HG02973 (cell line): ENCODE measurements at regions not wholly inside any gene's neighbourhood (a gene's known extent, or its start where the extent isn't known, plus 50 kb on each side); places are given as distances from the start of the nearest gene placed in this dataset.
"Not testable (repeated sequence)": the region's sequence is repeated elsewhere in the genome, so short reads cannot be mapped to it uniquely, and the experiment has no call there.

ENCODE experiments used
- ATAC-seq: cut with Tn5 transposase; IDR thresholded peaks from one replicate; pipeline ENCODE4 v1.9.1; 2021; ENCODE audit warnings: moderate library complexity; ENCODE audit not compliant: unreplicated experiment

- no peak for ATAC-seq
These were observed 115.0 kb upstream of the CHD6 start for GRCh38 chr20:41733151-41733550.

GRCh38 chr20:41731198-41731597, 113.0 kb upstream of the CHD6 start:
- not testable (repeated sequence) for ATAC-seq

DNA sequence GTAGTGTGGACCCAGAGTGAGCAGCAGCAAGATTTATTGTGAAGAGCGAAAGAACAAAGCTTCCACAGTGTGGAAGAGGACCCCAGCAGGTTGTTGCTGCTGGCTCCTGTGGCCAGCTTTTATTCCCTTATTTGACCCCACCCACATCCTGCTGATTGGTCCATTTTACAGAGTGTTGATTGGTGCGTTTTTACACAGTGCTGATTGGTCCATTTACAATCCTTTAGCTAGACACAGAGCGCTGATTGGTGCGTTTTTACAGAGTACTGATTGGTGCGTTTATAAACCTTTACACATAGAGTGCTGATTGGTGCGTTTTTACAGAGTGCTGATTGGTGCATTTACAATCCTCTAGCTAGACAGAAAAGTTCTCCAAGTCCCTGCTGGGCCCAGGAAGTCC, 109.5 kb upstream of the CHD6 start:
- ATAC-seq, result not testable (repeated sequence)

- ATAC-seq, result no peak
These were observed 108.5 kb upstream of the CHD6 start for GRCh38 chr20:41726727-41727126.

GRCh38 chr20:41719151-41719550, 101.0 kb upstream of the CHD6 start:
- ATAC-seq, result no peak

GRCh38 chr20:41717483-41717882, 99.3 kb upstream of the CHD6 start:
- ATAC-seq, result no peak

- ATAC-seq, result no peak
These were observed 98.7 kb upstream of the CHD6 start for GRCh38 chr20:41716911-41717310.

DNA sequence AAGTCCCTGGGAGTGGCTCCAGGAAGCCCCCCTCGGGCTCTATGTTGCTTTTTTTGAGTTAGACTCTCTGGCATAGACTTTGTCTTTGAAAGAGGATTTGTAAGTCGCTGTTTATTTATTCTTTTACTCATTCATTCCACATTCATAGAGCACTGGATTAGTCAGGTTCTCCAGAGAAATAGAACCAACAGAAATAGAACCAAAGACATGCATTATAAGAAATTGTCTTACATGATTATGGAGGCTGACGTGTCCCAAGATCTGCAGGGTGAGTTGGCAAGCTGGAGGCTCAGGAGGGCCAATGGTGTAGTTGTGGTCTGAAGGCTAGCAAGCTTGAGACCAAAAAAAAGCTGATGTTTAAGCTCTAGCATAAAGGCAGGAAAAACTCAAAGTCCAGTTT, 98.3 kb upstream of the CHD6 start:
- no peak for ATAC-seq

GRCh38 chr20:41715526-41715925, 97.3 kb upstream of the CHD6 start:
- ATAC-seq, result no peak

- no peak for ATAC-seq
These were observed 95.9 kb upstream of the CHD6 start for GRCh38 chr20:41714030-41714429.

DNA sequence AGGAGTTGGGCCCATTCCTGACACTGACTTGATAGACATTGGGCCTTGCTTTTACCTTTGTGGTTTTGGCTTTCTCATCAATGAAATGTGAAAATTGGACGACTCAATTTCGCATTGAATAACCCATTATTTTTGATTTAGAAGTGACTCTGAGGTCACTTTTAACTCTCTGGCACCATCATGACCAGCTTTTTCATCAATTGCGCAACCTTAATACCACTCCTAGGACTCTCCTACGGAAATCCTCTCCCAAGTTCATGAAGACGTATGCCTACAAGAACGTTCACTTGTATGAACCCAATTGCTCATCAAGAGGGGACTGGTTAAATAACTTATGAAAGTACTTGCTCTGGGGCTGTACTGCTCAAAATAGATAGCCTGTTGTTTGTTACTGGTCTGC, 86.7 kb upstream of the CHD6 start:
- no peak for ATAC-seq

GRCh38 chr20:41702647-41703046, 84.5 kb upstream of the CHD6 start:
- no peak for ATAC-seq

DNA sequence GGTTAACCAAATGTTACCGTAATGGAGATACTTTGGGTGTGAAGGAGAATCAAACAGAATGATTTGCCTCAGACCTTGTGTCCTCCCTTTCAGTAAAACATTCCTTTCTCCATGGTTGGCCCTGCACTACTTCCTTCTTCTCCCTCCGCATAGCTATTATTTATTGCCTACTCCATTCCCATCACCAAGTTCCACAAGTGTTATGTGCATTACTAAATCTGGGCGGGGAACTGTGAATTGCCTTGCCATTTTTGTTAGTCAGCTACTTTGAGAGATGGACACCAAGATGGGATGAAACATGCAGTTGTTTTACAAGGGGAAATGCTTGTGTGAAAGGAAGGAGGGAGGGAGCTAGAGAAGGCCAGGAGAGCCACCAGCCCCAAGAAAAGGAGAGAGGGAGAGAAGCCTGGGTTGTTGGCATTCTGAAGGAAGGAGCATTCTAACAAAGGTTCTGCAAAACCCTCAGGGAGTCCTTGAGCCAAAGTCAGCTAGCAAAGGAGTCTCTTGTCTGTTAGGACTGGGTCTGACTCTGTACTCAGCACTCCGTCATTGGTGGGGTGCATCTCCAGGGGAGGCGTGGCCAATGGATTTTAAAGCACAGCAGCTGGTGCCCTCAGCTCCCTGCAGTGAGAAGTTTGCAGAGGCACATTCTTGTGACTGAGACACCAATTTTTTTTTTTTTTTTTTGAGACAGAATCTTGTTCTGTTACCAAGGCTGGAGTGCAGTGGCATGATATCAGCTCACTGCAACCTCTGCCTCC, 83.6 kb upstream of the CHD6 start:
- ATAC-seq, result no peak

GRCh38 chr20:41699673-41700072, 81.5 kb upstream of the CHD6 start:
- not testable (repeated sequence) for ATAC-seq

DNA sequence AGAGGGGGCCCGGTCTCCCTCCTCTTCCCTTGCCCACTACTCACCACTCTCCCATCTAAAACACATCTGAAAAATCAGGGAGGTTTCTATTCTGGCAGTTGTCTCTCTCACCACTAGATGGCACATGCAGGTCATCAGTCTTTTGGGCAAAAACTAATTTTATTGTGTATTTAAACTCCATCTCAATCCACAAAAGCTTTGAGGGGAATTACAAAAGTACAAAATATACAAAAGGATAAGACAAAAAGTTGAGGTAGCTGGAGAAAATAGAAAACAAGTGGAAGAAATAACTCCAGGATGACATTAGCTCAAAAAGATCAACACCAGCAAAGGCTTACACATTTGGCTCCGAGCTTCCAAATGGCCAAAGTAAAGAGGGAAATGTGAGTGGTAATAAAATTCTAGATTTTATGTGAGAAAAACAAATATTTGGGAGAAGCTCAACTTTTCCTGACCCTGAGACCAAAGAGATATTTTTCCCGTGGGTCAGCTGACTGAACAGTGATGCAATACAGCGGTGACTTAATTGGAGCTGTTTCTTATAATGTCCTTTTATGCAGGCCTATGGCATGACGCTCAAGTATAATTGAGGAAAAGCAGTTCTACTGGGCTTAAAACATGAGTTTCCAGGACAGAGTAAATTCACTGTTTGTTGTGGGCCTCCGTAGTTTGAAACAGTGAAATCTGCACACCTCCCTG, 79.8 kb upstream of the CHD6 start:
- no peak for ATAC-seq

- no peak for ATAC-seq
These were observed 78.3 kb upstream of the CHD6 start for GRCh38 chr20:41696428-41696827.

DNA sequence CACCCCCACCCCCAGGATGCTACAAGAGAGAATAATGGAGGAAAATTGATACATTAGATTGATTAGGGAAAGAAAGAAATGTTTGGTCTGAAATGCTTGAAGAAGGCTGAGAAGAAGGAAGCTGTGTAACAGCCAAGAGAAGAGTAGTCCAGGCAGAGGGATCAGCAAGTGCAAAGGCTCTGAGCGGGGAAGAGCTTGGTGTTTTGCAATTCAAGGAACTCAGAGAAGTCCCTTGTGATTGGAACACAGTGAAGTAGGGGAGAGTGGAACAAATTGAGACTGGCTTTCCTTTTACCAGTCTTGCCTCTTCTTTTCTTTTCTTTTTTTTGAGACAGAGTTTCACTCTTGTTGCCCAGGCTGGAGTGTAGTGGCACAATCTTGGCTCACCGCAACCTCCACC, 76.6 kb upstream of the CHD6 start:
- no peak for ATAC-seq

- ATAC-seq, result peak; percentile 82
These were observed 75.2 kb upstream of the CHD6 start for GRCh38 chr20:41693136-41693979.

GRCh38 chr20:41692479-41693135, 74.4 kb upstream of the CHD6 start:
- ATAC-seq, result peak; percentile 39

- no peak for ATAC-seq
These were observed 73.3 kb upstream of the CHD6 start for GRCh38 chr20:41691443-41691842.

DNA sequence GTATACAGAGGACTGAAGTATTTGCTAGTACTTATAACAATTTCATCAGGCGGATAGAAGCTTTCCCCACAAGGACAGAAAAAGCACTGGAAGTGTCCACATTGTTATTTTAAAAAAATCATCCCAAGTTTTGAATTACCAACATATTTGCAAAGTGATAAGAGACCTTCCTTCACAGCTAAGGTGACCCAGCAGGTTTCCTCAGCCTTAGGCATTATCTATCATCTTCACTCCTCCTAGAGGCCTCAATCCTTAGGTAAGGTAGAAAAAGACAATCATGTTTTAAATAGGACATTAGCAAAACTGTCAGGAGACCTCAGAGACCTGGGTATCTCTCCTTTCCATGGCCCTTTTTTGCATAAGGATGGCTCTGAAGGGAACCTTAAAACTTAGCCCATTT, 72.5 kb upstream of the CHD6 start:
- ATAC-seq, result no peak
